Keratinocyte (primary cell): ENCODE measurements at regions not wholly inside any gene's neighbourhood (a gene's known extent, or its start where the extent isn't known, plus 50 kb on each side); places are given as distances from the start of the nearest gene placed in this dataset.
"Not testable (repeated sequence)": the region's sequence is repeated elsewhere in the genome, so short reads cannot be mapped to it uniquely, and the experiment has no call there.

Experiments
- DNase-seq: peaks from one replicate; pipeline ENCODE4 v3.0.0-alpha.2; 2011; ENCODE audit warnings: low read depth, missing footprints, low spot score
- FAIRE-seq: peaks from 2 replicates; lab custom pipeline; 2011; peaks lifted over from hg19 to GRCh38; lab: Jason Lieb, UNC
- H2AFZ ChIP-seq: 2 replicates; pipeline ENCODE4 v1.6.0; 2012; ENCODE audit warnings: low read length, control low read depth, inconsistent platforms; ENCODE audit not compliant: control insufficient read depth
- H3K27ac ChIP-seq: 2 replicates; pipeline ENCODE4 v1.5.1; 2011; ENCODE audit warnings: low read length; ENCODE audit not compliant: control insufficient read depth, insufficient read depth
- H3K27me3 ChIP-seq: 3 replicates; pipeline ENCODE4 v1.6.0; 2011; ENCODE audit warnings: low read length; ENCODE audit not compliant: control insufficient read depth, insufficient read depth; ENCODE audit errors: extremely low read depth
- H3K36me3 ChIP-seq, 2 experiments: 2 replicates in 1 of 2; 3 replicates in 1 of 2; pipeline ENCODE4 v1.5.1; 2011; ENCODE audit warnings: low read length in 2 of 2, mild to moderate bottlenecking in 1 of 2; ENCODE audit not compliant: control insufficient read depth in 2 of 2, insufficient read depth in 2 of 2; ENCODE audit errors: extremely low read depth in 1 of 2
- H3K4me1 ChIP-seq: 3 replicates; pipeline ENCODE4 v1.5.1; 2011; ENCODE audit warnings: low read length; ENCODE audit not compliant: control insufficient read depth, insufficient read depth; ENCODE audit errors: extremely low read depth
- H3K4me2 ChIP-seq: 3 replicates; pipeline ENCODE4 v1.6.0; 2011; ENCODE audit warnings: low read depth, low read length; ENCODE audit not compliant: control insufficient read depth, insufficient read depth; ENCODE audit errors: extremely low read depth
- H3K4me3 ChIP-seq, 3 experiments: fragments of 200-600 bp in 1 of 3; sonication (generic) in 1 of 3; 2 replicates in 2 of 3; 3 replicates in 1 of 3; pipeline ENCODE4 v1.5.1; 2011 to 2016; ENCODE audit warnings: low read length in 3 of 3, mild to moderate bottlenecking in 3 of 3, control low read depth in 2 of 3, inconsistent platforms in 1 of 3, low read depth in 1 of 3, mixed read lengths in 1 of 3, mixed run types in 1 of 3, moderate library complexity in 1 of 3; ENCODE audit not compliant: control insufficient read depth in 2 of 3, insufficient read depth in 2 of 3; ENCODE audit errors: extremely low read depth in 1 of 3
- H3K79me2 ChIP-seq: 2 replicates; pipeline ENCODE4 v1.6.0; 2012; ENCODE audit warnings: low read length; ENCODE audit not compliant: control insufficient read depth, insufficient read depth
- H3K9ac ChIP-seq: 3 replicates; pipeline ENCODE4 v1.6.0; 2011; ENCODE audit warnings: low read length; ENCODE audit not compliant: control insufficient read depth, insufficient read depth; ENCODE audit errors: extremely low read depth
- H3K9me1 ChIP-seq: 3 replicates; pipeline ENCODE4 v1.6.0; 2011; ENCODE audit warnings: low read length; ENCODE audit not compliant: control insufficient read depth, insufficient read depth; ENCODE audit errors: extremely low read depth
- H3K9me3 ChIP-seq: 2 replicates; pipeline ENCODE4 v1.5.1; 2012; ENCODE audit warnings: low read depth, low read length; ENCODE audit not compliant: control insufficient read depth
- H4K20me1 ChIP-seq: 3 replicates; pipeline ENCODE4 v1.6.0; 2011; ENCODE audit warnings: low read length; ENCODE audit not compliant: control insufficient read depth, insufficient read depth; ENCODE audit errors: extremely low read depth
- EZH2 ChIP-seq: IDR thresholded peaks from one replicate; pipeline ENCODE4 v1.6.1; 2012; ENCODE audit warnings: inconsistent platforms, mild to moderate bottlenecking, low read length, moderate library complexity
- dilution Hi-C: fragments of 300-500 bp; cut with MboI; formaldehyde crosslinking; loops from one replicate; pipeline ENCODE4 v1.7.0; 2020; ENCODE audit warnings: low sequenced_read_pairs; ENCODE audit not compliant: extremely low pct_ligation_motif_present
- TF ChIP-seq, protein P1 (sequence below), 3 experiments: IDR thresholded peaks in 1 of 3; conservative IDR thresholded peaks in 1 of 3; optimal IDR thresholded peaks in 1 of 3; 2 replicates in 2 of 3; 3 replicates in 1 of 3; pipeline versions ENCODE3 to v1.5.1; 2011; ENCODE audit warnings: low read length in 3 of 3, mild to moderate bottlenecking in 3 of 3, moderate library complexity in 2 of 3, control low read depth in 1 of 3, inconsistent platforms in 1 of 3; ENCODE audit not compliant: insufficient read depth in 2 of 3; ENCODE audit errors: extremely low read depth in 1 of 3

- DNase-seq, H3K4me2 ChIP-seq, H3K4me1 ChIP-seq, H3K9ac ChIP-seq, H2AFZ ChIP-seq, dilution Hi-C loops, H3K9me3 ChIP-seq, H3K36me3 ChIP-seq, H3K27me3 ChIP-seq, H3K4me3 ChIP-seq, H3K27ac ChIP-seq, H3K9me1 ChIP-seq, FAIRE-seq, H3K79me2 ChIP-seq, H4K20me1 ChIP-seq: not testable (repeated sequence)
Observed at GRCh38 chr14:105628531-105629067, 102.2 kb downstream of the TMEM121 start.

DNA sequence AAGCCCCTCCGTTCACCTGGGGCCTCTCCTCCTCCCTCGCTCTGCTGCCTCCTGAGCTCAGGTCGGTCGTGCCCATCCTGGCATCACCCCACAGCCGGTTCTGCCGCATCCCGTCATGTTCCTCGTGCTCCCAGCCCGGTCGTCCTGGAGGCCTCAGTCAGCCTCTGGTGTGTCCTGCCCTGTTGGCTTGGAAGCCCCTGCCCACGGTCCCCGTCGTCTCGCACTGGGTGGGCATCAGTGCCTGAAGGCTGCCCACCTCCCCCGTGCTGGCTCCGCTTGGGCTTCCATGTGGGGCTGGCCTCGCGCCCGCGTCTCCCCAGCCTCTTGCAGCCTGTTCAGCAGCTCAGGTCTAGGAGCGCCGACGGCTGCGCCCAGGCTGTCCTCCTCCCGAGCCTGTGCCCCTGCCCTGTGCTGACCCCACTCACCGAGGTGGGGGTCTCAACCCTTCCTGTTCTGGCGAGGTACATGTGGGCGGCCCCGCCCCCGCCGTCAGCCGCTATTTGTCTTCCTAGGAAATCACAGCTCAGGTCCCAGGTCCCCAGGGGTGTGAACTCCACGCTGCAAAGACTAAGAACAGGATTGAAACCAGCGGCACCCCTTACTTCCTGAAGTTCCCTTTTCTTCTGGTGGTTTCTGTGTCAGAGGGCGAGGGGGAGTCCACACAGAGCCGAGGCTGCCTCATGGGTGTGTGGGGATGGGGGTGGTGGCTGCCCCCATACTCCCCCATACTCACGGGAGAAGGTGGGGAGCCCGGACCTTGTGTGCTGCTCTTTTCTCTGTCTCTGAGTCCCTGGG is 102.9 kb downstream of the TMEM121 start:
- H4K20me1 ChIP-seq, H3K9me3 ChIP-seq, H3K36me3 ChIP-seq, H3K4me2 ChIP-seq, H3K27ac ChIP-seq, H3K4me1 ChIP-seq, DNase-seq, H3K9me1 ChIP-seq, H3K79me2 ChIP-seq, H3K27me3 ChIP-seq, H3K4me3 ChIP-seq, H3K9ac ChIP-seq, H2AFZ ChIP-seq, FAIRE-seq, dilution Hi-C loops: not testable (repeated sequence)

GRCh38 chr14:105629886-105630215 is 103.5 kb downstream of the TMEM121 start:
- H3K9me3 ChIP-seq, result no peaks in the 10 kb centered on the region
- H3K4me1 ChIP-seq, result no peaks in the 10 kb centered on the region
- H3K79me2 ChIP-seq, result no peaks in the 10 kb centered on the region
- H3K27ac ChIP-seq, result no peak overlapping the region
- dilution Hi-C loops, result no loop called here
- H3K4me2 ChIP-seq, result no peak overlapping the region
- H3K27me3 ChIP-seq, result no peaks in the 10 kb centered on the region
- DNase-seq, result no peak
- H4K20me1 ChIP-seq, result no peaks in the 10 kb centered on the region
- H3K4me3 ChIP-seq, result no peak overlapping the region
- H3K9ac ChIP-seq, result no peak overlapping the region
- no peak for FAIRE-seq
- TF ChIP-seq, protein P1, sequence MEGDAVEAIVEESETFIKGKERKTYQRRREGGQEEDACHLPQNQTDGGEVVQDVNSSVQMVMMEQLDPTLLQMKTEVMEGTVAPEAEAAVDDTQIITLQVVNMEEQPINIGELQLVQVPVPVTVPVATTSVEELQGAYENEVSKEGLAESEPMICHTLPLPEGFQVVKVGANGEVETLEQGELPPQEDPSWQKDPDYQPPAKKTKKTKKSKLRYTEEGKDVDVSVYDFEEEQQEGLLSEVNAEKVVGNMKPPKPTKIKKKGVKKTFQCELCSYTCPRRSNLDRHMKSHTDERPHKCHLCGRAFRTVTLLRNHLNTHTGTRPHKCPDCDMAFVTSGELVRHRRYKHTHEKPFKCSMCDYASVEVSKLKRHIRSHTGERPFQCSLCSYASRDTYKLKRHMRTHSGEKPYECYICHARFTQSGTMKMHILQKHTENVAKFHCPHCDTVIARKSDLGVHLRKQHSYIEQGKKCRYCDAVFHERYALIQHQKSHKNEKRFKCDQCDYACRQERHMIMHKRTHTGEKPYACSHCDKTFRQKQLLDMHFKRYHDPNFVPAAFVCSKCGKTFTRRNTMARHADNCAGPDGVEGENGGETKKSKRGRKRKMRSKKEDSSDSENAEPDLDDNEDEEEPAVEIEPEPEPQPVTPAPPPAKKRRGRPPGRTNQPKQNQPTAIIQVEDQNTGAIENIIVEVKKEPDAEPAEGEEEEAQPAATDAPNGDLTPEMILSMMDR (optimal IDR thresholded peaks at IDR 0.05 in 1 of 3, IDR thresholded peaks at IDR 0.05 in 1 of 3, conservative IDR thresholded peaks at IDR 0.05 in 1 of 3; ENCODE audit: extremely low read depth in 1 of 3, insufficient read depth in 2 of 3, low read length in 3 of 3), result no peak
- no peak for TF ChIP-seq EZH2
- H3K36me3 ChIP-seq, result no peaks in the 10 kb centered on the region
- H3K9me1 ChIP-seq, result no peaks in the 10 kb centered on the region
- H2AFZ ChIP-seq, result no peak overlapping the region

DNA sequence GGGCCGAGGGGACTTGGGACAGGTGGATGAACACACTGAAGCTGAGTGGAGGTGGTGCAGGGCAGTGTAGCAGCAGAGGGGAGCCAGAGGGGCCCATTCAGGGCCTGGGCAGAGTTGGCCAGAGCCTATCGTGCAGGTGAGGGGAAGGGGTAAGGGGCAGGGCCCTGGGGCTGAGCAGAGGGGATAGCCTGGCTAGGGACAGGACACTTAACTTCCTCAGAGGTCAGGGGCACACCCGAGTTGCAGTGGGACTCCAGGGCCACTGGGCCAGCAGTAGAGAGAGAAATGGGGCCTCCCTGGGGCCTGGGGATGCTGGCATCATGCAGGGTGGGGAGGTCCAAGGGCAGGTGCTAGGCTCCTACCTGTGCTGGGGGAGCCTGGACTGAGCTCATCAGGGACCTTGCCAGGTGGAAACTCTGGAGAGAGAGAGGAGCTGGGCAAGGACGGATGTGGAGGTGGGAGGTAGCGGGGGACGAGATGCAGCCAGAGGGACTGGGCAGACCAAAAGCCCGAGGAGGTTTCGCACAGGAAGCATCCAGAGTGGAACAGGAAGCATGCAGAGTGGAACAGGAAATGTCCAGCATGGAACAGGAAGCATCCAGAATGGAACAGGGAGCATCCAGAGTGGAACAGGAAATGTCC is 104.0 kb downstream of the TMEM121 start:
- H3K79me2 ChIP-seq, H2AFZ ChIP-seq, H4K20me1 ChIP-seq, H3K27ac ChIP-seq, H3K9me3 ChIP-seq, H3K27me3 ChIP-seq, H3K4me2 ChIP-seq, H3K9me1 ChIP-seq, H3K9ac ChIP-seq, dilution Hi-C loops, FAIRE-seq, H3K36me3 ChIP-seq, H3K4me3 ChIP-seq, H3K4me1 ChIP-seq, DNase-seq: not testable (repeated sequence)
